ENCODE measurements at regions not wholly inside any gene's neighbourhood (a gene's known extent, or its start where the extent isn't known, plus 50 kb on each side); places are given as distances from the start of the nearest gene placed in this dataset.
"Not testable (repeated sequence)": the region's sequence is repeated elsewhere in the genome, so short reads cannot be mapped to it uniquely, and the experiment has no call there.

GRCh38 chr5:33129309-33129708 is 311.5 kb upstream of the TARS1 start:
- Histone ChIP-seq H3K79me2 (ENCODE audit: control insufficient read depth, insufficient read depth, low read length) (no peaks in the 10 kb centered on the region), H3K9me3 (ENCODE audit: control insufficient read depth, low read depth, low read length) (no peaks in the 10 kb centered on the region)
- no peak for FAIRE-seq

GRCh38 chr5:33136785-33137184 is 304.0 kb upstream of the TARS1 start:
- Histone ChIP-seq H3K9ac (ENCODE audit: control insufficient read depth, extremely low read depth, insufficient read depth, low read length) (no peak overlapping the region), H3K36me3 (ENCODE audit: control insufficient read depth in 2 of 2, extremely low read depth in 1 of 2, insufficient read depth in 2 of 2, low read length in 2 of 2) (no peaks in the 10 kb centered on the region), H3K9me1 (ENCODE audit: control insufficient read depth, extremely low read depth, insufficient read depth, low read length) (no peaks in the 10 kb centered on the region), H3K79me2 (ENCODE audit: control insufficient read depth, insufficient read depth, low read length) (no peaks in the 10 kb centered on the region), H3K4me1 (ENCODE audit: control insufficient read depth, extremely low read depth, insufficient read depth, low read length) (no peaks in the 10 kb centered on the region), H3K4me2 (ENCODE audit: control insufficient read depth, extremely low read depth, insufficient read depth, low read depth, low read length) (no peak overlapping the region), H3K27ac (ENCODE audit: control insufficient read depth, insufficient read depth, low read length) (no peak overlapping the region), H4K20me1 (ENCODE audit: control insufficient read depth, extremely low read depth, insufficient read depth, low read length) (no peaks in the 10 kb centered on the region), H2AFZ (ENCODE audit: control insufficient read depth, low read length) (no peak overlapping the region), H3K9me3 (ENCODE audit: control insufficient read depth, low read depth, low read length) (no peaks in the 10 kb centered on the region), H3K27me3 (ENCODE audit: control insufficient read depth, extremely low read depth, insufficient read depth, low read length) (no peaks in the 10 kb centered on the region), H3K4me3 (ENCODE audit: control insufficient read depth in 2 of 3, extremely low read depth in 1 of 3, insufficient read depth in 2 of 3, low read depth in 1 of 3, low read length in 3 of 3) (no peak overlapping the region)
- no peak for DNase-seq (ENCODE audit: low read depth, low spot score)
- dilution Hi-C loops (cut with MboI; ENCODE audit: extremely low pct_ligation_motif_present, low sequenced_read_pairs), result no loop called here
- FAIRE-seq, result no peak
- TF ChIP-seq EZH2 (IDR thresholded peaks at IDR 0.05; ENCODE audit: low read length), result no peak
- TF ChIP-seq, protein P1, sequence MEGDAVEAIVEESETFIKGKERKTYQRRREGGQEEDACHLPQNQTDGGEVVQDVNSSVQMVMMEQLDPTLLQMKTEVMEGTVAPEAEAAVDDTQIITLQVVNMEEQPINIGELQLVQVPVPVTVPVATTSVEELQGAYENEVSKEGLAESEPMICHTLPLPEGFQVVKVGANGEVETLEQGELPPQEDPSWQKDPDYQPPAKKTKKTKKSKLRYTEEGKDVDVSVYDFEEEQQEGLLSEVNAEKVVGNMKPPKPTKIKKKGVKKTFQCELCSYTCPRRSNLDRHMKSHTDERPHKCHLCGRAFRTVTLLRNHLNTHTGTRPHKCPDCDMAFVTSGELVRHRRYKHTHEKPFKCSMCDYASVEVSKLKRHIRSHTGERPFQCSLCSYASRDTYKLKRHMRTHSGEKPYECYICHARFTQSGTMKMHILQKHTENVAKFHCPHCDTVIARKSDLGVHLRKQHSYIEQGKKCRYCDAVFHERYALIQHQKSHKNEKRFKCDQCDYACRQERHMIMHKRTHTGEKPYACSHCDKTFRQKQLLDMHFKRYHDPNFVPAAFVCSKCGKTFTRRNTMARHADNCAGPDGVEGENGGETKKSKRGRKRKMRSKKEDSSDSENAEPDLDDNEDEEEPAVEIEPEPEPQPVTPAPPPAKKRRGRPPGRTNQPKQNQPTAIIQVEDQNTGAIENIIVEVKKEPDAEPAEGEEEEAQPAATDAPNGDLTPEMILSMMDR (optimal IDR thresholded peaks at IDR 0.05 in 1 of 3, IDR thresholded peaks at IDR 0.05 in 1 of 3, conservative IDR thresholded peaks at IDR 0.05 in 1 of 3; ENCODE audit: extremely low read depth in 1 of 3, insufficient read depth in 2 of 3, low read length in 3 of 3), result no peak

More at GRCh38 chr5:33129309-33129708, 311.5 kb upstream of the TARS1 start:
- dilution Hi-C loops (cut with MboI; ENCODE audit: extremely low pct_ligation_motif_present, low sequenced_read_pairs), result no loop called here
- no peak overlapping the region for H3K4me2 ChIP-seq (ENCODE audit: control insufficient read depth, extremely low read depth, insufficient read depth, low read depth, low read length)
- no peaks in the 10 kb centered on the region for H3K9me1 ChIP-seq (ENCODE audit: control insufficient read depth, extremely low read depth, insufficient read depth, low read length)
- no peaks in the 10 kb centered on the region for H3K27me3 ChIP-seq (ENCODE audit: control insufficient read depth, extremely low read depth, insufficient read depth, low read length)
- no peak overlapping the region for H2AFZ ChIP-seq (ENCODE audit: control insufficient read depth, low read length)
- TF ChIP-seq EZH2 (IDR thresholded peaks at IDR 0.05; ENCODE audit: low read length), result no peak
- TF ChIP-seq, protein P1 (optimal IDR thresholded peaks at IDR 0.05 in 1 of 3, IDR thresholded peaks at IDR 0.05 in 1 of 3, conservative IDR thresholded peaks at IDR 0.05 in 1 of 3; ENCODE audit: extremely low read depth in 1 of 3, insufficient read depth in 2 of 3, low read length in 3 of 3), result no peak
- H3K4me1 ChIP-seq (ENCODE audit: control insufficient read depth, extremely low read depth, insufficient read depth, low read length), result no peaks in the 10 kb centered on the region
- no peak for DNase-seq (ENCODE audit: low read depth, low spot score)
- no peak overlapping the region for H3K4me3 ChIP-seq (ENCODE audit: control insufficient read depth in 2 of 3, extremely low read depth in 1 of 3, insufficient read depth in 2 of 3, low read depth in 1 of 3, low read length in 3 of 3)
- no peaks in the 10 kb centered on the region for H3K36me3 ChIP-seq (ENCODE audit: control insufficient read depth in 2 of 2, extremely low read depth in 1 of 2, insufficient read depth in 2 of 2, low read length in 2 of 2)
- H4K20me1 ChIP-seq (ENCODE audit: control insufficient read depth, extremely low read depth, insufficient read depth, low read length), result no peaks in the 10 kb centered on the region
- no peak overlapping the region for H3K27ac ChIP-seq (ENCODE audit: control insufficient read depth, insufficient read depth, low read length)
- no peak overlapping the region for H3K9ac ChIP-seq (ENCODE audit: control insufficient read depth, extremely low read depth, insufficient read depth, low read length)

DNA sequence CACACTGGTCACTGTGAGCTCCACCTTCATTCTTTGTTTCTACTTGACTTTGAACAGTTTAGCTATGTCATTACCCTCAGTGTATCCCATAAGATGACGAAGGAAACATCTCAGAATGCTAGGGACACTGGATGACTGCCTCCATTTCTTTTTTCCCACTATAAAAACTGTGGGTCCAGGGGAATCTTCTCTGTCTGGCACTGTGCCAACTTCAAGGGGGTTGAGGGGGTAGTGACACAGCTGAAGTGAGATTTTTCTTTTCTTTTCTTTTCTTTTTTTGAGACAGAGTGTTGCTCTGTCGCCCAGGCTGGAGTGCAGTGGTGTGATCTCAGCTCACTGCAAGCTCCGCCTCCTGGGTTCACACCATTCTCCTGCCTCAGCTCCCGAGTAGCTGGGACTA is 302.6 kb upstream of the TARS1 start:
- dilution Hi-C loops (cut with MboI; ENCODE audit: extremely low pct_ligation_motif_present, low sequenced_read_pairs); H4K20me1 ChIP-seq (ENCODE audit: control insufficient read depth, extremely low read depth, insufficient read depth, low read length); H2AFZ ChIP-seq (ENCODE audit: control insufficient read depth, low read length); H3K9me1 ChIP-seq (ENCODE audit: control insufficient read depth, extremely low read depth, insufficient read depth, low read length); H3K4me2 ChIP-seq (ENCODE audit: control insufficient read depth, extremely low read depth, insufficient read depth, low read depth, low read length); H3K36me3 ChIP-seq (ENCODE audit: control insufficient read depth in 2 of 2, extremely low read depth in 1 of 2, insufficient read depth in 2 of 2, low read length in 2 of 2); FAIRE-seq; H3K9me3 ChIP-seq (ENCODE audit: control insufficient read depth, low read depth, low read length); H3K9ac ChIP-seq (ENCODE audit: control insufficient read depth, extremely low read depth, insufficient read depth, low read length); H3K4me1 ChIP-seq (ENCODE audit: control insufficient read depth, extremely low read depth, insufficient read depth, low read length); H3K4me3 ChIP-seq (ENCODE audit: control insufficient read depth in 2 of 3, extremely low read depth in 1 of 3, insufficient read depth in 2 of 3, low read depth in 1 of 3, low read length in 3 of 3); H3K79me2 ChIP-seq (ENCODE audit: control insufficient read depth, insufficient read depth, low read length); H3K27ac ChIP-seq (ENCODE audit: control insufficient read depth, insufficient read depth, low read length); DNase-seq (ENCODE audit: low read depth, low spot score); H3K27me3 ChIP-seq (ENCODE audit: control insufficient read depth, extremely low read depth, insufficient read depth, low read length): not testable (repeated sequence)
